GM12873 (cell line): ENCODE measurements at regions not wholly inside any gene's neighbourhood (a gene's known extent, or its start where the extent isn't known, plus 50 kb on each side); places are given as distances from the start of the nearest gene placed in this dataset.
A peak's percentile ranks its signal among the peaks of the same experiment; 100 is the strongest.

Experiments
- CTCF ChIP-seq: IDR thresholded peaks from 2 replicates; pipeline ENCODE4 v1.5.1; 2012; ENCODE audit warnings: low read depth, mild to moderate bottlenecking, moderate library complexity, low read length, control low read depth; ENCODE audit not compliant: insufficient read depth; ENCODE audit errors: missing control alignments

GRCh38 chr2:186256540-186256939 is 229.5 kb upstream of the ZC3H15 start:
- TF ChIP-seq CTCF: peak; percentile 46

- no peak for TF ChIP-seq CTCF
Observed at GRCh38 chr2:186263673-186264250, 222.3 kb upstream of the ZC3H15 start.

- TF ChIP-seq CTCF: no peak
Observed at GRCh38 chr2:186269536-186269935, 216.5 kb upstream of the ZC3H15 start.

GRCh38 chr2:186273953-186274352 is 212.1 kb upstream of the ZC3H15 start:
- TF ChIP-seq CTCF: no peak

- no peak for TF ChIP-seq CTCF
Observed at GRCh38 chr2:186274936-186275575, 211.0 kb upstream of the ZC3H15 start.

- TF ChIP-seq CTCF: no peak
Observed at GRCh38 chr2:186276909-186277308, 209.2 kb upstream of the ZC3H15 start.

GRCh38 chr2:186281726-186282125 is 204.3 kb upstream of the ZC3H15 start:
- TF ChIP-seq CTCF: no peak
